Fibroblast of skin of right biceps (primary cell): ENCODE measurements at regions not wholly inside any gene's neighbourhood (a gene's known extent, or its start where the extent isn't known, plus 50 kb on each side); places are given as distances from the start of the nearest gene placed in this dataset.
"Not testable (repeated sequence)": the region's sequence is repeated elsewhere in the genome, so short reads cannot be mapped to it uniquely, and the experiment has no call there.

Experiments
- DNase-seq: peaks from one replicate; pipeline ENCODE4 v3.0.0-alpha.2; 2013

GRCh38 chr14:86852530-86852929 lies 1140.5 kb downstream of the GALC start:
- DNase-seq, result peak; percentile 76

GRCh38 chr14:86847140-86847539 lies 1145.8 kb downstream of the GALC start:
- DNase-seq, result peak; percentile 64

- no peak for DNase-seq
Measured at GRCh38 chr14:86838363-86838762, 1154.6 kb downstream of the GALC start.

- DNase-seq, result peak; percentile 42
Measured at GRCh38 chr14:86826661-86827060, 1166.3 kb downstream of the GALC start.

- no peak for DNase-seq
Measured at GRCh38 chr14:86824167-86824566, 1168.8 kb downstream of the GALC start.

GRCh38 chr14:86823581-86823980 lies 1169.4 kb downstream of the GALC start:
- no peak for DNase-seq

- peak; percentile 31 for DNase-seq
Measured at GRCh38 chr14:86815341-86815740, 1177.6 kb downstream of the GALC start.

- peak; percentile 15 for DNase-seq
Measured at GRCh38 chr14:86802726-86803125, 1190.3 kb downstream of the GALC start.

GRCh38 chr14:86799244-86799647 lies 1193.7 kb downstream of the GALC start:
- DNase-seq, result peak; percentile 99

- peak; percentile 24 for DNase-seq
Measured at GRCh38 chr14:86798330-86798729, 1194.7 kb downstream of the GALC start.

GRCh38 chr14:86797075-86797351 lies 1196.0 kb downstream of the GALC start:
- no peak for DNase-seq

GRCh38 chr14:86796221-86797074 lies 1196.5 kb downstream of the GALC start:
- peak; percentile 99 for DNase-seq

GRCh38 chr14:86794689-86795088 lies 1198.3 kb downstream of the GALC start:
- DNase-seq, result no peak

- DNase-seq, result peak; percentile 47
Measured at GRCh38 chr14:86790408-86791364, 1202.3 kb downstream of the GALC start.

- peak; percentile 75 for DNase-seq
Measured at GRCh38 chr14:86788224-86788623, 1204.8 kb downstream of the GALC start.

- DNase-seq, result peak; percentile 96
Measured at GRCh38 chr14:86787717-86788116, 1205.3 kb downstream of the GALC start.

GRCh38 chr14:86782092-86782580 lies 1210.8 kb downstream of the GALC start:
- peak; percentile 20 for DNase-seq

GRCh38 chr14:86780876-86781510 lies 1212.0 kb downstream of the GALC start:
- no peak for DNase-seq

- no peak for DNase-seq
Measured at GRCh38 chr14:86780461-86780860, 1212.5 kb downstream of the GALC start.

GRCh38 chr14:86779416-86779815 lies 1213.6 kb downstream of the GALC start:
- peak; percentile 49 for DNase-seq

GRCh38 chr14:86777963-86778602 lies 1214.9 kb downstream of the GALC start:
- DNase-seq, result peak; percentile 88

GRCh38 chr14:86775896-86776295 lies 1217.1 kb downstream of the GALC start:
- not testable (repeated sequence) for DNase-seq

GRCh38 chr14:86774916-86775315 lies 1218.1 kb downstream of the GALC start:
- DNase-seq, result no peak
